ENCODE measurements at regions not wholly inside any gene's neighbourhood (a gene's known extent, or its start where the extent isn't known, plus 50 kb on each side); places are given as distances from the start of the nearest gene placed in this dataset.

DNA sequence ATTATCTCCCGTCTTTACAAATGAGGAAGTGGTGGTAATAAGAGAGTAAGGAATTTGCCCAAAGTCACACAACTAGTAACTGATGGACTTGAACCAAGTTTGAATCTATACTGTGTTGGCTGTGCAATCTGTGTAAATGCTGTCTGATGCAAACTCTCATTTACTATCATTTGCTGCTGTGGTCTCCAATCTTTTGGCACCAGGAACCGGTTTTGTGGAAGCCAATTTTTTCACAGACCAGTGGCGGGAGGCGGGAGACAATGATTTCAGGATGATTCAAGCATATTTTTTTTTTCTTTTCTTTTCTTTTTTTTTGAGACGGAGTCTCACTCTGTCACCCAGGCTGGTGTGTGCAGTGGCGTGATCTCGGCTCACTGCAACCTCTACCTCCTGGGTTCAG lies 450.0 kb upstream of the FZD8 start:
- Histone ChIP-seq H3K4me3 (no peak overlapping the region), H3K27ac (no peak overlapping the region), H3K4me1 (peaks cover 0 to 12% of the 10 kb centered on the region in 2 donors), H3K9me3 (no peaks in the 10 kb centered on the region), H3K27me3 (no peaks in the 10 kb centered on the region), H3K36me3 (no peaks in the 10 kb centered on the region)
- TF ChIP-seq CTCF (IDR thresholded peaks at IDR 0.05) = no peak
- no peak for DNase-seq (ENCODE audit: low spot score)

DNA sequence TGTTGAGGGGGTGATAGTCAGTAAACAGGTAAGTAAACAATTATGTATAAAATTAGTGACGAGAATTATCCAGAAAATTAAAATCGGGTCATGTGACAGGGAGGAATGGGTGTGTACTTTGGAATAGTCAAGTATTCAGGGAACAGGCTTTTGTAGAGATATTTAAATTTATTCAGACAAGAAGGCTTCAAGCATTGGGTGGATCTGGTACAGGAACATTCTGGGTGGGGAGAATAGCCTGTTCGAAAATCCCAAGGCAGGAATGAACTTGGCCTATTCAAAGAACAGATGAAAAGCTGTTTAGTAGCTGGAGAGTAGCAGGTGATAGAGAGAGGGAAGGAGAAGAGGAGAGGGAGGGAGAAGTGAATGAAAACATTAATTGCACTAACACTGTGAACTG lies 448.9 kb upstream of the FZD8 start:
- Histone ChIP-seq H3K36me3 (no peaks in the 10 kb centered on the region), H3K27me3 (no peaks in the 10 kb centered on the region), H3K27ac (no peak overlapping the region), H3K9me3 (no peaks in the 10 kb centered on the region), H3K4me1 (peaks cover 0 to 12% of the 10 kb centered on the region in 2 donors), H3K4me3 (no peak overlapping the region)
- no peak for TF ChIP-seq CTCF (IDR thresholded peaks at IDR 0.05)
- no peak for DNase-seq (ENCODE audit: low spot score)

- Histone ChIP-seq H3K27ac (no peak overlapping the region), H3K9me3 (no peaks in the 10 kb centered on the region), H3K4me3 (no peak overlapping the region), H3K4me1 (peaks cover 0 to 12% of the 10 kb centered on the region in 2 donors), H3K27me3 (no peaks in the 10 kb centered on the region), H3K36me3 (no peaks in the 10 kb centered on the region)
- DNase-seq (ENCODE audit: low spot score) = no peak
- TF ChIP-seq CTCF (IDR thresholded peaks at IDR 0.05) = no peak
Observed at GRCh38 chr10:36089790-36090440, 447.8 kb upstream of the FZD8 start.

GRCh38 chr10:36087006-36088005 lies 445.2 kb upstream of the FZD8 start:
- no peaks in the 10 kb centered on the region for H3K36me3 ChIP-seq
- H3K9me3 ChIP-seq = no peaks in the 10 kb centered on the region
- no peak overlapping the region for H3K27ac ChIP-seq
- no peaks in the 10 kb centered on the region for H3K27me3 ChIP-seq
- DNase-seq (ENCODE audit: low spot score) = no peak
- peaks cover 0 to 12% of the 10 kb centered on the region in 2 donors for H3K4me1 ChIP-seq
- no peak overlapping the region for H3K4me3 ChIP-seq
- no peak for TF ChIP-seq CTCF (IDR thresholded peaks at IDR 0.05)

GRCh38 chr10:36075196-36075595 lies 433.1 kb upstream of the FZD8 start:
- DNase-seq (ENCODE audit: low spot score) = no peak
- no peak overlapping the region for H3K27ac ChIP-seq
- no peak for TF ChIP-seq CTCF (IDR thresholded peaks at IDR 0.05)

More at GRCh38 chr10:36075196-36075595, 433.1 kb upstream of the FZD8 start:
- Histone ChIP-seq H3K9me3 (no peaks in the 10 kb centered on the region), H3K36me3 (no peaks in the 10 kb centered on the region), H3K4me3 (no peak overlapping the region), H3K27me3 (no peaks in the 10 kb centered on the region), H3K4me1 (no peaks in the 10 kb centered on the region)

All from right atrium auricular region (tissue), 2 donors.